Neural cell (in vitro differentiated cells): ENCODE measurements at regions not wholly inside any gene's neighbourhood (a gene's known extent, or its start where the extent isn't known, plus 50 kb on each side); places are given as distances from the start of the nearest gene placed in this dataset.

Experiments used
- CTCF ChIP-seq: fragments of 450-650 bp; IDR thresholded peaks from 2 replicates; pipeline ENCODE4 v1.5.1; 2014; ENCODE audit warnings: antibody characterized with exemption, mild to moderate bottlenecking, moderate library complexity; ENCODE audit not compliant: poor library complexity, severe bottlenecking
- TAF1 ChIP-seq: IDR thresholded peaks from 2 replicates; pipeline ENCODE4 v1.6.1; 2012; ENCODE audit warnings: low read depth

GRCh38 chr15:94644433-94644832, 413.1 kb downstream of the MCTP2 start:
- TF ChIP-seq CTCF (no peak), TAF1 (no peak)
